ENCODE measurements at regions not wholly inside any gene's neighbourhood (a gene's known extent, or its start where the extent isn't known, plus 50 kb on each side); places are given as distances from the start of the nearest gene placed in this dataset.

DNA sequence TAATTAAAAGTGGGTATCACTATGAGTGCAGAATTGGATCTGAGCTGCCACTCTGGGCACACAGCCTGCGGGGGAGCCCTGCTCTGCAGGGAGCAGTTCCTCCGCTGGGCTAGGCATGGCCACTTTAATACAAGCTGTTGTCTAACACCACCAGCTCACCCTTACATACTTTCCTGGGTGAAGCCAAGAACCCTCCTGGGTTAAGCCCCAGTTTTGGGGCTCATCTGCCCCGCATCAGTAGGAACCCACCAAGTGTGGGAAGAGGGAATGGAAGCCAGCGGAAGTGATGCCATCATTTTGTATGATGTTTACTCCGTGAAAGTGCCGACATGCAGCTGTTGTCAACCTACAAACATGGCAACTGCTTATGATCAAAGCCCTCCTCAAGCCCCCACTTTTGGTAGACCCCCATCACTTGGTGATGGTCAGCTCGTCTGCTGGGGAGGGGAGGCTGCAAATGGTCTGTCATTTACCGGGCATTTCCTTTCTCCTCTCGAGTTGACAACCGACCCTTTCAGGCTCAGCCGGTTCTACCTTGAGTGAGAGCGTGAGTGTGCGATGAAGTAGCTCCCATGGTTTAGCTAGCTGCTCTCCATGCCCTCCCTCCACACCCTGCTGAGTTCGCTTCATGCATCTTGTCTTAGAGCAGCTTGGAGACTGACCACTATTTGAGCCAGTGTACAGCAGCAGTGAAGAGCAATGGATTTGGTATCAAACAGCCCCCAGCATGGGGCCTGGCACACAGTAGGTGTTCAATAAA is 95.3 kb upstream of the IER5L start:
- H3K36me3 ChIP-seq (replicated peaks in 1 of 2; ENCODE audit: insufficient read depth in 1 of 2, low read depth in 2 of 2): no peaks in the 10 kb centered on the region
- DNase-seq: no peak
- no peaks in the 10 kb centered on the region for H3K27me3 ChIP-seq
- no peak overlapping the region for H3K4me3 ChIP-seq
- TF ChIP-seq, protein P1, sequence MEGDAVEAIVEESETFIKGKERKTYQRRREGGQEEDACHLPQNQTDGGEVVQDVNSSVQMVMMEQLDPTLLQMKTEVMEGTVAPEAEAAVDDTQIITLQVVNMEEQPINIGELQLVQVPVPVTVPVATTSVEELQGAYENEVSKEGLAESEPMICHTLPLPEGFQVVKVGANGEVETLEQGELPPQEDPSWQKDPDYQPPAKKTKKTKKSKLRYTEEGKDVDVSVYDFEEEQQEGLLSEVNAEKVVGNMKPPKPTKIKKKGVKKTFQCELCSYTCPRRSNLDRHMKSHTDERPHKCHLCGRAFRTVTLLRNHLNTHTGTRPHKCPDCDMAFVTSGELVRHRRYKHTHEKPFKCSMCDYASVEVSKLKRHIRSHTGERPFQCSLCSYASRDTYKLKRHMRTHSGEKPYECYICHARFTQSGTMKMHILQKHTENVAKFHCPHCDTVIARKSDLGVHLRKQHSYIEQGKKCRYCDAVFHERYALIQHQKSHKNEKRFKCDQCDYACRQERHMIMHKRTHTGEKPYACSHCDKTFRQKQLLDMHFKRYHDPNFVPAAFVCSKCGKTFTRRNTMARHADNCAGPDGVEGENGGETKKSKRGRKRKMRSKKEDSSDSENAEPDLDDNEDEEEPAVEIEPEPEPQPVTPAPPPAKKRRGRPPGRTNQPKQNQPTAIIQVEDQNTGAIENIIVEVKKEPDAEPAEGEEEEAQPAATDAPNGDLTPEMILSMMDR (IDR thresholded peaks at IDR 0.05): no peak
- no peak for TF ChIP-seq POLR2A (IDR thresholded peaks at IDR 0.05)
- H3K9me3 ChIP-seq: no peaks in the 10 kb centered on the region
- no peaks in the 10 kb centered on the region for H3K4me1 ChIP-seq
- no peak overlapping the region for H3K27ac ChIP-seq
- intact Hi-C loops (cut with DNase I): no loop called here
- no peak for ATAC-seq
- WGBS, 2 donors: 87 to 88% methylated on average over 14 of the region's 14 CpGs

DNA sequence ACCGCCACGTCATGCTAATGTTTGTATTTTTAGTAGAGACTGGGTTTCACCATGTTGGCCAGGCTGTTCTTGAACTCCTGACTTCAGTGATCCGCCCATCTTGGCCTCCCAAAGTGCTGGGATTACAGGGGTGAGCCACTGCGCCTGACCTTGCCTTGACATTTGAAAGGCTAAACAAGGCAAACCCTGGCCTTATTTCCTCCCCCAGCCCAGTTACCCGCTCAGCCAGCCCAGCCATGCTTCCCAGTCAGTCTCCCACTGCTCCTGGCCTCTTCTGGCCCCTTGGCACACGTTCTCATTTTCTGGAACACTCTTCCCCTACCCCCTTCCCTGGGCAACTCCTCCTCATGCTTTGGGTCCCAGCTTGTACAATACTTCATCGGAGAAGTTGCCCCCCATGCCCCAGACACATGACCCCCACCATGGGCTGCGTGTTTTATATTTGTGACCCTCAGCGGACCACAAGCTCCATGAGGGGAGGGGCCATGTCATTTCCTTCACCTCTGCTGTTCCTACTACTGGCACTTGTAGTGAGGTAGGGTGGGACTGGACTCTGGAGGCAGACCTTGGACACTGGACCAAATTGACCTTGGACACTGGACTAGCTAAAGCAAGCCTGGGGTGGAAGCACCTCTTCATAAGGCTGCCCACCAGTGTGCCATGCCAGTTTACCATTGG is 94.4 kb upstream of the IER5L start:
- ATAC-seq (no peak), DNase-seq (no peak)
- 75 to 87% methylated on average over 9 of the region's 9 CpGs for whole genome bisulfite sequencing, 2 donors
- no peak for TF ChIP-seq POLR2A (IDR thresholded peaks at IDR 0.05)
- TF ChIP-seq, protein P1 (IDR thresholded peaks at IDR 0.05): no peak
- H3K4me3 ChIP-seq: no peak overlapping the region
- H3K9me3 ChIP-seq: no peaks in the 10 kb centered on the region
- intact Hi-C loops (cut with DNase I): no loop called here
- no peaks in the 10 kb centered on the region for H3K36me3 ChIP-seq (replicated peaks in 1 of 2; ENCODE audit: insufficient read depth in 1 of 2, low read depth in 2 of 2)
- no peak overlapping the region for H3K27ac ChIP-seq
- H3K4me1 ChIP-seq: no peaks in the 10 kb centered on the region
- H3K27me3 ChIP-seq: no peaks in the 10 kb centered on the region

GRCh38 chr9:129270903-129271431 is 92.9 kb upstream of the IER5L start:
- TF ChIP-seq, protein P1 (IDR thresholded peaks at IDR 0.05): no peak
- TF ChIP-seq POLR2A (IDR thresholded peaks at IDR 0.05): no peak
- Histone ChIP-seq H3K9me3 (no peaks in the 10 kb centered on the region), H3K4me3 (no peak overlapping the region), H3K27ac (no peak overlapping the region), H3K4me1 (no peaks in the 10 kb centered on the region), H3K36me3 (replicated peaks in 1 of 2; ENCODE audit: insufficient read depth in 1 of 2, low read depth in 2 of 2) (no peaks in the 10 kb centered on the region), H3K27me3 (no peaks in the 10 kb centered on the region)
- DNase-seq: peak in 1 of 4 donors; percentile 14
- intact Hi-C loops (cut with DNase I): no loop called here
- WGBS, 2 donors: 43 to 69% methylated on average over 11 of the region's 11 CpGs
- ATAC-seq: no peak

DNA sequence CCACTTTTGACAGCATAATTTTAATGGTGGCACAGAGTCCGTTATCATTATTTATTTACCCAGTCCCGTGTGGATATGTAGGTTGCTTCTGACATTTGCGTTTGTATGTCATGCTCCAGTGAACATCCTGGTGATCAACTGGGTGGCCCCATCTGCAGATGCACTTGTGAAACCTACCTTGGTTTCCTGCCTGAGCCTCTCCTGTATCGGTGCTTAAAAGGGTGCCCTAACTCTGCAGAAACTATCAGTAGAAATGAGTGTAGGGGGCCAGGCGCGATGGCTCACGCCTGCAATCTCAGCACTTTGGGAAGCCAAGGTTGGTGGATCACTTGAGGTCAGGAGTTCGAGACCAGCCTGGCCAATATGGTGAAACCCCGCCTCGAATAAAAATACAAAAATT is 92.1 kb upstream of the IER5L start:
- ATAC-seq (no peak), DNase-seq (no peak)
- TF ChIP-seq, protein P1 (IDR thresholded peaks at IDR 0.05): no peak
- no peak for TF ChIP-seq POLR2A (IDR thresholded peaks at IDR 0.05)
- Histone ChIP-seq H3K4me3 (no peak overlapping the region), H3K36me3 (replicated peaks in 1 of 2; ENCODE audit: insufficient read depth in 1 of 2, low read depth in 2 of 2) (no peaks in the 10 kb centered on the region), H3K27me3 (no peaks in the 10 kb centered on the region), H3K4me1 (no peaks in the 10 kb centered on the region), H3K27ac (no peak overlapping the region), H3K9me3 (no peaks in the 10 kb centered on the region)
- intact Hi-C loops (cut with DNase I): no loop called here
- 75 to 90% methylated on average over 10 of the region's 10 CpGs for WGBS, 2 donors

All from body of pancreas (tissue), 4 donors.